HG02840 (cell line): ENCODE measurements at regions not wholly inside any gene's neighbourhood (a gene's known extent, or its start where the extent isn't known, plus 50 kb on each side); places are given as distances from the start of the nearest gene placed in this dataset.

Experiments
- ATAC-seq: cut with Tn5 transposase; IDR thresholded peaks from one replicate; pipeline ENCODE4 v1.9.1; 2021; ENCODE audit warnings: mild to moderate bottlenecking, moderate library complexity, moderate number of reproducible peaks; ENCODE audit not compliant: unreplicated experiment, low FRiP score

DNA sequence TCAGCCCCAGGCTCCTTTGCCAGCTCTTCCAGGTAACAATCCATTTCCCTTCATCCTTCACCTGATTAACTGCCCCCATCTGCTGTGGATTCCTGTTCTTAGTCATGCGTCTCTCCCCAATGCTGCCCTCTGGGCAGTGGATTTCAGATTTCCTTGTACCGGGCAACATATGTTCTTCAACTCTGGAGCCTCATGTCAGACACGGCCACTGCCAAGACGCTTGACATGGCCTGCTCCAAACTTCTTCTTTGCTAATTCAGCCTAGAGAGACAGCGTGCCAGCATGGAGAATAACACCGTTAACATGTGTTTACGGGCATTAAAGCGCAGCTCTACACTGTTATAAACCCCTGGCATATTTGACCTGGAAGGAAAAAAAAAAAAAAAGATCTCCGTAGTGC lies 1035.1 kb upstream of the NR2F2 start:
- no peak for ATAC-seq

- no peak for ATAC-seq
Observed at GRCh38 chr15:95295896-95296625, 1034.4 kb upstream of the NR2F2 start.

DNA sequence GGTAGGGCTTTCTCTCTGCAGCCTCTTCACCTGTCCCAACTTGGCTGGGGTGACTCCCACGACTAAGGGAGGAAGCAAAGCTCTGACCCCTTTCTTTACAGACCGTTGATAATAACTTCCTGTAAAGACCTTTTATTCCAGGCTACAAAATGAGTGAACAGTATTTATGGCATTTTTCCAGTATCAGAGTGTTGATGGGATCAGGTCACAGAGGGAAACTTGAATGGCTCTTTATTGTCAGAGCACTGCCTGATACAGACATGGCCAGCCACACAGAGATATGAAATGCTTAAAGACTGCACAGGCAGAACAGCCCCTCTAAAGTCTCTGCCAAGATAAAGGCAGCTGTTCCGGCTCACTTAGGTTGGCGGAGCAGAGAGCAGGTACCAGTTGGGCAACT lies 1033.9 kb upstream of the NR2F2 start:
- ATAC-seq = no peak

DNA sequence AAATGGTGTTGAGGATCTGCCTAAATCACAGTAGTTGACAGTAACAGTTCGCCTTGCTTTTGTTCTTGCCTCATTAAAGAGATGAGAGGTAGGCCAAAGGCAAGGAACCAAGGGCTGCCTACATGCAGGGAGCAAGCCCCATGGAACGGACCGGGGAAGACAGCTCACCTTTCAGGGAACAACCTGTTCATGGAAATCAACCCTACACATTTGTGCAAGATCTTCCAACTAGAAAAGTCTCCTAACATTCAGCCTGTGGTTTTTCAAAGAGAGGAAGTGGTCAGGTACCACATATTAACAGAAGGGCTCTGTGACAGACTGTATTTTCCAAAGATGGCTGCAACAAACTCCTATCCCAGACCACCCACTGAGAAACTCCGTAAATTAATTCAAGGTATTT lies 1031.8 kb upstream of the NR2F2 start:
- no peak for ATAC-seq

DNA sequence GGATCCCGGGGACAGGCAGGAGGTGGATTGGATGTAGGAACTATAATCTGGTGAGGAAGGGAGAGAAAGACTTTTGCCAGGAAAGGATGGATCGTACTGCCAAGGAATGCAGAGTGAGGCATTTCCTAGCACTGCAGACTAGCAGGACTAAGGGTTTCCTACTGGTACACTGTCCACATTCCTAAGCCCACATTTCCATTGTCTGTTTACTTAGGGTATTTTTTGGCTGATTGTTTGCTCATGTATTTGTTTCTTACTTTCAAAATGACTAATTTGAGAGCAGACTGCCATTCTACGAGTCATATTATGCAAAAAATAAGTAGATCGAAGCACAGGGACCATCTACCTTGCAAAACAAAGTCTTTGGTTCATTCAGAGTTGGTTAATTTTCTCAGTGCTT lies 1029.5 kb upstream of the NR2F2 start:
- no peak for ATAC-seq

DNA sequence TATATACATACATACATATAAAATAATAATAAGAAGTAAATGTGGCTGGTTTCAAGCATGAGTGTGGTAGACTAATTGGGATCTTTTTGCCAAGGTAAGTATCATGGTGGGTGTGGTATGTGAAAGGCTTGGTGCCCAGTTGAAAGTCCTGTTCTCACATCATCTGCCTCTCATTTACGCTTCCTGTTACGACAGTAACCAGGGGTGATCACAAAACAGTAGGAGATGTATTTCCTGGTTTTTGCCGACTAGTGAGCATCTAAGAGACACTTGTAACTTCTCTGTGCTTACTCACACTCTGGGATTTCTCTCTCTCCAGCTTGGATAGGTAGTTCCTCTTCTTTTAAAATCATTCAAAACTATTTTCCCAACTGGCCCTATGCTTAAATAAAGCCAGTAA lies 1028.3 kb upstream of the NR2F2 start:
- ATAC-seq = no peak

GRCh38 chr15:95302809-95303208 lies 1027.7 kb upstream of the NR2F2 start:
- ATAC-seq = no peak

GRCh38 chr15:95303713-95304112 lies 1026.8 kb upstream of the NR2F2 start:
- ATAC-seq = no peak

GRCh38 chr15:95304151-95304946 lies 1026.2 kb upstream of the NR2F2 start:
- ATAC-seq = no peak

- no peak for ATAC-seq
Observed at GRCh38 chr15:95304947-95305400, 1025.5 kb upstream of the NR2F2 start.

DNA sequence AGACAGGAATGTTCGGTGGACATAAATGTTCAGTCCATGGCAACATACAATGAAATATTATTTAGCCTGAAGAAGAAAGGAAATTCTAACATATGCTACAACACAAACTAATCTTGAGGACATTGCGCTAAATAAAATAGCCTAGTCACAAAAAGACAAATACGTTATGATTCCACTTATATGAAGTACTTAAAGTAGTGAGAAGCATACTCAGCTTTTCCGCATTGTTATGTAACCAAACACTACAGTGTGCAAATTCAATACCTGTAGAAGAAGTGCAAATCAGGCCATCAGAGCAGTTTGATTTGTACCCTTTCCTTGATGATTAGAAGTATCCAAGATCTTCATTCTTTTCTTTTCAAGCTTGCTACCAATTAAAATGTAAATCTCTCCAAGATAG lies 1023.4 kb upstream of the NR2F2 start:
- ATAC-seq = no peak

DNA sequence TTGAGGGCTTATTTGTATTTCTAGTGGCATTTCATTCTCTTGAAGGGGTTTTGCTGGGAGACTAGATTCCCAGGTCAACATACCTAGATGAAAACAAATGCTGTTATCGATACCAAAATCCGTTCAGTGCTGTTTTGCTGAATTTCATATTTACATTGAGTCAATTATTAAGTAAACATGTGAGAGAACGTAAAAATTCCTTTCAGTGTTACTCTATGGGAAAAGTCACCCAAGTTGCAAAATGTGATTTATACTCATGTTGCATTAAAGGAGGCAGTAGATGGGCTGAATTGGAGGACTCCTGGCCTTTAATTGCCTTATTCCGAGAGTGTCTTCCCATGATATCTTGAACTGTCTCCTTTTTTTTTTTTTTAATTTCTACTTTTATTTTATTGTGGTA lies 1011.3 kb upstream of the NR2F2 start:
- no peak for ATAC-seq

DNA sequence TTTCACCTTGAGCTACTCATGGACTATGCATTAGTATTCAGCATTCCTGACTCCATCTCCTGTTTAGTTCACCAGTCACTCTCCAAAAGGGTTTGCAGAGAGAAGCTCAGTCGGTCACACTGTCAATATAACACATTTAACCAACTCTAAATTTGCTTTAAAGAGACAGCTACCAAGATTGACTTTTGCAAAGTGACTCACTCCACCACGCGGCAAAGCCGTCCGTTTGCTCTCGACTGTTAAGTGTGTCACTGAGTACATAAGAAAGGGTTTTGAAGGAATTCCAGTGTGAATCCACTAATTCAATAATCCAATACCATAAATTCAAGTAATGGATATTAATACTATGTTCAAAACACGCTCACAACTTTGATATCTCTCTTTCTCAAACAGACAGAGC lies 1006.7 kb upstream of the NR2F2 start:
- ATAC-seq = no peak

DNA sequence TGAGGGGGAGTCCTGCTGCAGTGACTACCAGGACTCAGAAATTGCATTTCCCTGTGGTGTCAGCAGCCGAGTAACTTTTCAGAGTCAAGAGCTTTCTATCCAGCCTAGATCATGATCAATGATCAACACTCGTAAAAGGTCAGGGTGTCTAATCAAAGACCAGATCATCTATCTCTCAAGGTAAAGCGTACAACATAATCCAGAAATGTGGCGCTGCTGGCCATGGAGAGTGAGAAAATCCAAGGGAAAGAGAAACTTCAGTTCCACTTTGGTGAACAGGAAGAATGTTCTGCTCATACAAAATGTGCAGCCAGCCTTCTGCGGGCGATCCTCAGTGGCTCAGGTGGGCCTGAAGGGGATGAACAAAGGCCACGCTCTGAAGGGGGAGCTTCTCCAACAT lies 1005.8 kb upstream of the NR2F2 start:
- ATAC-seq = no peak

- no peak for ATAC-seq
Observed at GRCh38 chr15:95325763-95326404, 1004.6 kb upstream of the NR2F2 start.

GRCh38 chr15:95326431-95327182 lies 1003.9 kb upstream of the NR2F2 start:
- no peak for ATAC-seq

DNA sequence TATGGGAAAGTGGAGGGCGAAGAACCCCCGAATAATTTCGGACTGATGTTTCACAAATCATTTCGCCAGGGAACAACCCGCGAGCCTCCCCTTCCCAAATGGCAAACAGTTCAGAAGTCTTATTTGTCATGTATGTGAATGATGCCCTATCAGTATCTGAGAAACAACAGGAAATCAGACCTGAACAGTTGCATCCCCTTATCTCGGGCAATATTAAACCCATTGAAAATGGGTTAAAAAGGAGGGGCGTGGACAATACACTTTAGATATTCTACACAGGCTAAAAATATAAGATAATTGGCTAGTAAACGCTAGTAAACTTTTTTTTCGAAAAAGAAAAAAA lies 1003.3 kb upstream of the NR2F2 start:
- no peak for ATAC-seq

DNA sequence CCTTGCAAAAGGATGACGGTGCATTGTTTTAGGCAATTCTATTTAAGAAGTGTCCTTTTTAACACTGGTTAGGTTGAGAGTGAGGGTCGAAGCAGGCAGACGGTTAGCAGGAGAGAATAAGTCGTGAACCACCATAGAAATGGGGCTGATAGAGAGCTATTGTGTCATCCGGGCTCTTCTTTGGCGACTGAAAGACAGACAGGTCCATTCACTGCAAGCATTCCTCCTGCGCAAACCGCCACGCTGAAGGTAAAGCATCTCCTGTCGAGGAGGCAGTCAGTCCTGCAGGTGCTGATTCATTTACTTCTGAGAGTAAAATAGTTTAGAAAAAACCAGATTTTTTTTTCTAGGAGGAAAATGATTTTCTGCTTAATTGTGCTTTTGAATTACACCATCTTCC lies 1002.8 kb upstream of the NR2F2 start:
- no peak for ATAC-seq

DNA sequence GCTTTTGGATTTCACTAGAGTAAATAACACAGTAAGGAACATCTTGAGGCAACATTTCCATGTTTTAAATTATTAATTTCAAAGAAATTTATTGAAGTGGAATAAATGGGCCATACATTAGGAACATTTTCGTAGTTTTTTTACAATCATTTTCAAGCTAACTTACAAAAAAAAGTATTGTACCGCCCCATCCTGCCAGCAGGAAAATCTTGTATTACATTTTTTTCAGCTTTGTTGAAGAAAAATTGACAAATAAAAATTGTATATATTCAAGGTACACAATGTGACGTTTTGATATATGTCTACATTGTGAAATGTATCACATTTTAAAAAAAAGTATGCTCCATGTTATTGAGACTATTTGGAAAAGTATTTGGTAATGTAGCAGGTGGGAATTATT lies 1001.9 kb upstream of the NR2F2 start:
- no peak for ATAC-seq

DNA sequence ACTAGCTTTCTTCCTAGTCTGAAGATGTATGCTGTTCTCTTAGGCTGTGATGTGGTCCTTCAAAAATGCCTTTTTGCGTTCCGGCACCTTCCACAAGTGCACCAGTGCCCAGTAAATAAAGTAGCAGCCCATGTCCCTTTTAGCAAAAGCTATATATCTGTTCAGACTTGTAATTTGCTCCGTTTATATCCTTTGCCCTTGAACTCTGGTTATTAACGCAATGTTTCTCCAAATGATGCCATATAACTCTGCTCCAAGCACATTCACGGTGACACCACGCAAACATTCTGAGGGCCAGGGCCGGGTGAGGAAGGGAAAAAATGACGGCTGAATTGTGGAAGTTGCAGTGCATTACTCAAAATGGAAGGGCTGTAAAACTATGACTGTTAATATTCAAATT lies 1001.1 kb upstream of the NR2F2 start:
- no peak for ATAC-seq

- no peak for ATAC-seq
Observed at GRCh38 chr15:95341686-95342085, 988.8 kb upstream of the NR2F2 start.
